ENCODE measurements at regions not wholly inside any gene's neighbourhood (a gene's known extent, or its start where the extent isn't known, plus 50 kb on each side); places are given as distances from the start of the nearest gene placed in this dataset.

GRCh38 chr3:78041486-78041885 lies 1001.6 kb downstream of the ROBO2 start:
- TF ChIP-seq CTCF (conservative IDR thresholded peaks at IDR 0.05 in 1 of 2, IDR thresholded peaks at IDR 0.05 in 1 of 2; ENCODE audit: low read depth in 1 of 2, low read length in 2 of 2) (no peak), EZH2 (IDR thresholded peaks at IDR 0.05; ENCODE audit: low read length, missing control alignments) (no peak)

Measured in fibroblast of lung (primary cell).